SU-DHL-6 (cell line): ENCODE measurements at regions not wholly inside any gene's neighbourhood (a gene's known extent, or its start where the extent isn't known, plus 50 kb on each side); places are given as distances from the start of the nearest gene placed in this dataset.

Experiments used
- H2AFZ ChIP-seq: fragments of 200-600 bp; sonication (generic); 2 replicates; pipeline ENCODE4 v1.6.1; 2014; ENCODE audit warnings: low read depth, mild to moderate bottlenecking, moderate library complexity, mixed read lengths, antibody characterized with exemption, low read length; ENCODE audit not compliant: severe bottlenecking
- H3F3A ChIP-seq: fragments of 200-600 bp; shearing (Covaris generic); 2 replicates; pipeline ENCODE4 v1.6.0; 2016; ENCODE audit warnings: antibody characterized with exemption, mild to moderate bottlenecking; ENCODE audit not compliant: insufficient read depth
- H3K27ac ChIP-seq: fragments of 200-600 bp; sonication (generic); 2 replicates; pipeline ENCODE4 v1.5.1; 2016; ENCODE audit warnings: low read depth, mild to moderate bottlenecking, low read length, moderate library complexity, mixed read lengths
- H3K27me3 ChIP-seq: fragments of 200-600 bp; sonication (generic), shearing (Covaris generic); 2 replicates; pipeline ENCODE4 v1.6.0; 2014; ENCODE audit warnings: mild to moderate bottlenecking, low read length
- H3K36me3 ChIP-seq: fragments of 200-600 bp; sonication (generic); 2 replicates; pipeline ENCODE4 v1.6.1; 2014; ENCODE audit warnings: mild to moderate bottlenecking, low read length, mixed read lengths
- H3K4me2 ChIP-seq: fragments of 300-600, 200-600 bp; shearing (Covaris generic), sonication (generic); 2 replicates; pipeline ENCODE4 v1.6.0; 2014; ENCODE audit warnings: low read length, low read depth, mild to moderate bottlenecking; ENCODE audit not compliant: poor library complexity, severe bottlenecking
- H3K4me3 ChIP-seq: fragments of 200-600 bp; sonication (generic); 2 replicates; pipeline ENCODE4 v1.5.1; 2014; ENCODE audit warnings: antibody characterized with exemption, low read length, mild to moderate bottlenecking, mixed read lengths; ENCODE audit not compliant: insufficient read depth, poor library complexity, severe bottlenecking
- H3K79me2 ChIP-seq: fragments of 200-600 bp; sonication (generic); 2 replicates; pipeline ENCODE4 v1.6.1; 2014; ENCODE audit warnings: mild to moderate bottlenecking, low read length, moderate library complexity; ENCODE audit not compliant: insufficient read depth
- H3K9ac ChIP-seq: fragments of 200-600 bp; sonication (generic); 2 replicates; pipeline ENCODE4 v1.7.0; 2014; ENCODE audit warnings: mild to moderate bottlenecking, low read length
- H3K9me2 ChIP-seq: fragments of 200-600 bp; sonication (generic); replicated peaks from 2 replicates; pipeline ENCODE4 v1.6.1; 2014; ENCODE audit warnings: low read length; ENCODE audit not compliant: insufficient read depth
- H3K9me3 ChIP-seq: fragments of 200-600 bp; sonication (generic); 2 replicates; pipeline ENCODE4 v1.6.1; 2014; ENCODE audit warnings: low read length, mixed read lengths; ENCODE audit not compliant: insufficient read depth
- H4K20me1 ChIP-seq: fragments of 200-600 bp; sonication (generic); 2 replicates; pipeline ENCODE4 v1.6.1; 2014; ENCODE audit warnings: low read depth, mild to moderate bottlenecking, antibody characterized with exemption, low read length, moderate library complexity, mixed read lengths
- EZH2phosphoT487 ChIP-seq: fragments of 200-600 bp; sonication (generic), shearing (Covaris generic); conservative IDR thresholded peaks from 2 replicates; pipeline ENCODE4 v1.6.1; 2018; ENCODE audit warnings: mild to moderate bottlenecking, antibody characterized with exemption, low read length, moderate library complexity, mixed read lengths
- TF ChIP-seq, protein P1 (sequence below): fragments of 200-600 bp; sonication (generic); IDR thresholded peaks from one replicate; pipeline ENCODE4 v1.5.1; 2017; ENCODE audit warnings: antibody characterized with exemption, mild to moderate bottlenecking, low read length, moderate library complexity; ENCODE audit not compliant: insufficient read depth, poor library complexity, severe bottlenecking

DNA sequence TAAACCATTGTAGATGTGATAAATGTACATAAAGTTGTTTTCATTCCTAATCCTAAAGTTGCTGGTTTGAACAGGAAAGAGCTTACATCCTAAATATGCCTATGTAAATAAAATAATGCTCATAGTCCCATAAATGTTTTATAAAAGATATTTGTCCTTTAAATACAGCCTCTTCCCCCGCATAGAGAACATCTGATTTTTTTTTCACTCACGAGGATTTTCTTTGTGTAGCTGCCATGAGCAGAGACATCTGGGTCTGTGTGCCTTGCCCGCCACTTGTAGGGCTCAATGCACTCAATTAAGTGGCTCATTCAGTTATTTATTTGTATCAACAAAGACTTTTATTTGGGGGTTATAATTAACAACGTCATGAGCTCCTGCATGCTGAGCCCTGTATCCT lies 72.8 kb downstream of the SOWAHC start:
- H3K9ac ChIP-seq: no peak overlapping the region
- no peak overlapping the region for H3K4me3 ChIP-seq
- H3K27me3 ChIP-seq: no peaks in the 10 kb centered on the region
- H3K79me2 ChIP-seq: no peaks in the 10 kb centered on the region
- H3K9me3 ChIP-seq: no peaks in the 10 kb centered on the region
- H4K20me1 ChIP-seq: no peaks in the 10 kb centered on the region
- no peaks in the 10 kb centered on the region for H3K9me2 ChIP-seq
- no peaks in the 10 kb centered on the region for H3F3A ChIP-seq
- TF ChIP-seq, protein P1, sequence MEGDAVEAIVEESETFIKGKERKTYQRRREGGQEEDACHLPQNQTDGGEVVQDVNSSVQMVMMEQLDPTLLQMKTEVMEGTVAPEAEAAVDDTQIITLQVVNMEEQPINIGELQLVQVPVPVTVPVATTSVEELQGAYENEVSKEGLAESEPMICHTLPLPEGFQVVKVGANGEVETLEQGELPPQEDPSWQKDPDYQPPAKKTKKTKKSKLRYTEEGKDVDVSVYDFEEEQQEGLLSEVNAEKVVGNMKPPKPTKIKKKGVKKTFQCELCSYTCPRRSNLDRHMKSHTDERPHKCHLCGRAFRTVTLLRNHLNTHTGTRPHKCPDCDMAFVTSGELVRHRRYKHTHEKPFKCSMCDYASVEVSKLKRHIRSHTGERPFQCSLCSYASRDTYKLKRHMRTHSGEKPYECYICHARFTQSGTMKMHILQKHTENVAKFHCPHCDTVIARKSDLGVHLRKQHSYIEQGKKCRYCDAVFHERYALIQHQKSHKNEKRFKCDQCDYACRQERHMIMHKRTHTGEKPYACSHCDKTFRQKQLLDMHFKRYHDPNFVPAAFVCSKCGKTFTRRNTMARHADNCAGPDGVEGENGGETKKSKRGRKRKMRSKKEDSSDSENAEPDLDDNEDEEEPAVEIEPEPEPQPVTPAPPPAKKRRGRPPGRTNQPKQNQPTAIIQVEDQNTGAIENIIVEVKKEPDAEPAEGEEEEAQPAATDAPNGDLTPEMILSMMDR: no peak
- TF ChIP-seq EZH2phosphoT487: no peak
- H3K4me2 ChIP-seq: no peak overlapping the region
- H3K36me3 ChIP-seq: no peaks in the 10 kb centered on the region
- no peak overlapping the region for H3K27ac ChIP-seq
- H2AFZ ChIP-seq: no peak overlapping the region

DNA sequence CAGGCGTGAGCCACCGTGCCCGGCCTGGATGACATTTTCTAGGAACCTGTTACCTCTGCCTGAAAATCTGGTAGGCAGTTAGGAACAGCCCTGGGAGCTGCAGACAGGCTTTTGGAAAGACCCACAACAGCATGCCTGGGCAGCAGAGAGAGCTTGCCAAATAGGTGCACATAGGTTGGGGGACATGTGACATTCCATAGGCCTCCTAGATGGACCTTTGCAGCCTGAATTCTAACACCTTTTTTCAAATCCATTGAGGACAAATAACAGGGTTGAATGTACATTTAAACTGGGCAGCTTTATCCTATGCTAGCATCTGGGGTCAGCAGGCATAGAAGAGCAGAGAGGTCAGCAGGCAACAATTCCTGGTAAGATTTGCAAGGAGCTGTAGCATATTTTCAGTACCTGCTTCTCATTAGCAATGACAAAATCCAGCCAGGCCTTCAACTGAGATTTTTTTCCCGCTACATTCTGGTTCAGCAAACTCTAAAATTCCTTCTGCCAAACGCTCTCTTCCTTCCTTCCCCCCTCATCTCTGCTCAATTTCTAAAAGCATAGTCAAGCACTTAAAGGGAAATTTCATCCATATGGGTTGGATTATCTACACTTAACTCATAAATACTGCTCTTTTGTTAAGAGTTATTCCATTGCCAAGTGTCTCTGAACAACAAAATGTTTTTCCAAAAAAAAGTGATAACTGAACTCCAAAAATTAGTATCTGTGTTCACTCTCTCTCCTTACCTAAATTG lies 75.2 kb downstream of the SOWAHC start:
- Histone ChIP-seq H3K9me2 (no peaks in the 10 kb centered on the region), H3K9ac (no peak overlapping the region), H3K4me3 (no peak overlapping the region), H3K27me3 (no peaks in the 10 kb centered on the region), H3K79me2 (no peaks in the 10 kb centered on the region), H4K20me1 (no peaks in the 10 kb centered on the region), H2AFZ (no peak overlapping the region), H3F3A (no peaks in the 10 kb centered on the region), H3K4me2 (no peak overlapping the region), H3K27ac (no peak overlapping the region), H3K9me3 (no peaks in the 10 kb centered on the region), H3K36me3 (no peaks in the 10 kb centered on the region)
- TF ChIP-seq, protein P1: no peak
- TF ChIP-seq EZH2phosphoT487: no peak

DNA sequence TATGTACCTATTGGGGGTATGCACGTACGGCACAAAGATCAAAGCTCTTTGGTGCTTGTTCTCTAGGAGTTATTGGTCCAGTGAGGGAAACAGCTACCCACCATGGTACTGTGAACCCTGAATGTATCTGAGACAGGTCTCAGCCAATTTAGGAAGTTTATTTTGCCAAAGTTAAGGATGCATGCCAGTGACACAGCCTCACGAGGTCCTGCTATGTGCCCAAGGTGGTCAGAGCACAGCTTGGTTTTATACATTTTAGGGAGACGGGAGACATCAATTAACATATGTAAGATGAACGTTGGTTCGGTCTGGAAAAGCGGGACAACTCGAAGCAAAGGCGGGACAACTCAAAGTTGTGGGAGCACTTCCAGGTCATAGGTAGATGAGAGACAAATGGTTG lies 75.8 kb downstream of the SOWAHC start:
- Histone ChIP-seq H3K27ac (no peak overlapping the region), H4K20me1 (no peaks in the 10 kb centered on the region), H3K79me2 (no peaks in the 10 kb centered on the region), H3K4me2 (no peak overlapping the region), H3K27me3 (no peaks in the 10 kb centered on the region), H3K9me2 (no peaks in the 10 kb centered on the region), H3K9me3 (no peaks in the 10 kb centered on the region), H3K4me3 (no peak overlapping the region), H3F3A (no peaks in the 10 kb centered on the region), H3K9ac (no peak overlapping the region), H3K36me3 (no peaks in the 10 kb centered on the region), H2AFZ (no peak overlapping the region)
- TF ChIP-seq, protein P1: no peak
- TF ChIP-seq EZH2phosphoT487: no peak
